ENCODE measurements at regions not wholly inside any gene's neighbourhood (a gene's known extent, or its start where the extent isn't known, plus 50 kb on each side); places are given as distances from the start of the nearest gene placed in this dataset.

DNA sequence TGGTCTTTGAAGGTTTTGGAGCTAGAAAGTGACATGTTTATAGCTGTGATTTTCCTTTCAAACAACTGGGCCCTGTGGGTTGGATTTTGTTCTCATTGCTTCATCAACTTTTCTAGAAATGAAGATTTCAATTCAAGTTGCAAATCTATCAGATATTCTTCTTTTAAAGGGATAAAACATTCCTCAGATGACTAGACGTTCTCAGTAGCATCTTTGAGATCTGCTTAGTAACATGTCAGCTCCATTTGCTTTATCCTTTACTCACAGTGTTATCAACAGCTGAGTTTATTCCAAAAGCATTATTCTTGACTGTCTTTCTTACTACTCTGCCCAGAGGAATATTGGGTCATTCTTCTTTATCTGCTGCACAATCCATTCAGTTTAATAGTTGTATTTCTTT is 108.2 kb upstream of the GIMD1 start (continued):
- TF ChIP-seq, protein P1, sequence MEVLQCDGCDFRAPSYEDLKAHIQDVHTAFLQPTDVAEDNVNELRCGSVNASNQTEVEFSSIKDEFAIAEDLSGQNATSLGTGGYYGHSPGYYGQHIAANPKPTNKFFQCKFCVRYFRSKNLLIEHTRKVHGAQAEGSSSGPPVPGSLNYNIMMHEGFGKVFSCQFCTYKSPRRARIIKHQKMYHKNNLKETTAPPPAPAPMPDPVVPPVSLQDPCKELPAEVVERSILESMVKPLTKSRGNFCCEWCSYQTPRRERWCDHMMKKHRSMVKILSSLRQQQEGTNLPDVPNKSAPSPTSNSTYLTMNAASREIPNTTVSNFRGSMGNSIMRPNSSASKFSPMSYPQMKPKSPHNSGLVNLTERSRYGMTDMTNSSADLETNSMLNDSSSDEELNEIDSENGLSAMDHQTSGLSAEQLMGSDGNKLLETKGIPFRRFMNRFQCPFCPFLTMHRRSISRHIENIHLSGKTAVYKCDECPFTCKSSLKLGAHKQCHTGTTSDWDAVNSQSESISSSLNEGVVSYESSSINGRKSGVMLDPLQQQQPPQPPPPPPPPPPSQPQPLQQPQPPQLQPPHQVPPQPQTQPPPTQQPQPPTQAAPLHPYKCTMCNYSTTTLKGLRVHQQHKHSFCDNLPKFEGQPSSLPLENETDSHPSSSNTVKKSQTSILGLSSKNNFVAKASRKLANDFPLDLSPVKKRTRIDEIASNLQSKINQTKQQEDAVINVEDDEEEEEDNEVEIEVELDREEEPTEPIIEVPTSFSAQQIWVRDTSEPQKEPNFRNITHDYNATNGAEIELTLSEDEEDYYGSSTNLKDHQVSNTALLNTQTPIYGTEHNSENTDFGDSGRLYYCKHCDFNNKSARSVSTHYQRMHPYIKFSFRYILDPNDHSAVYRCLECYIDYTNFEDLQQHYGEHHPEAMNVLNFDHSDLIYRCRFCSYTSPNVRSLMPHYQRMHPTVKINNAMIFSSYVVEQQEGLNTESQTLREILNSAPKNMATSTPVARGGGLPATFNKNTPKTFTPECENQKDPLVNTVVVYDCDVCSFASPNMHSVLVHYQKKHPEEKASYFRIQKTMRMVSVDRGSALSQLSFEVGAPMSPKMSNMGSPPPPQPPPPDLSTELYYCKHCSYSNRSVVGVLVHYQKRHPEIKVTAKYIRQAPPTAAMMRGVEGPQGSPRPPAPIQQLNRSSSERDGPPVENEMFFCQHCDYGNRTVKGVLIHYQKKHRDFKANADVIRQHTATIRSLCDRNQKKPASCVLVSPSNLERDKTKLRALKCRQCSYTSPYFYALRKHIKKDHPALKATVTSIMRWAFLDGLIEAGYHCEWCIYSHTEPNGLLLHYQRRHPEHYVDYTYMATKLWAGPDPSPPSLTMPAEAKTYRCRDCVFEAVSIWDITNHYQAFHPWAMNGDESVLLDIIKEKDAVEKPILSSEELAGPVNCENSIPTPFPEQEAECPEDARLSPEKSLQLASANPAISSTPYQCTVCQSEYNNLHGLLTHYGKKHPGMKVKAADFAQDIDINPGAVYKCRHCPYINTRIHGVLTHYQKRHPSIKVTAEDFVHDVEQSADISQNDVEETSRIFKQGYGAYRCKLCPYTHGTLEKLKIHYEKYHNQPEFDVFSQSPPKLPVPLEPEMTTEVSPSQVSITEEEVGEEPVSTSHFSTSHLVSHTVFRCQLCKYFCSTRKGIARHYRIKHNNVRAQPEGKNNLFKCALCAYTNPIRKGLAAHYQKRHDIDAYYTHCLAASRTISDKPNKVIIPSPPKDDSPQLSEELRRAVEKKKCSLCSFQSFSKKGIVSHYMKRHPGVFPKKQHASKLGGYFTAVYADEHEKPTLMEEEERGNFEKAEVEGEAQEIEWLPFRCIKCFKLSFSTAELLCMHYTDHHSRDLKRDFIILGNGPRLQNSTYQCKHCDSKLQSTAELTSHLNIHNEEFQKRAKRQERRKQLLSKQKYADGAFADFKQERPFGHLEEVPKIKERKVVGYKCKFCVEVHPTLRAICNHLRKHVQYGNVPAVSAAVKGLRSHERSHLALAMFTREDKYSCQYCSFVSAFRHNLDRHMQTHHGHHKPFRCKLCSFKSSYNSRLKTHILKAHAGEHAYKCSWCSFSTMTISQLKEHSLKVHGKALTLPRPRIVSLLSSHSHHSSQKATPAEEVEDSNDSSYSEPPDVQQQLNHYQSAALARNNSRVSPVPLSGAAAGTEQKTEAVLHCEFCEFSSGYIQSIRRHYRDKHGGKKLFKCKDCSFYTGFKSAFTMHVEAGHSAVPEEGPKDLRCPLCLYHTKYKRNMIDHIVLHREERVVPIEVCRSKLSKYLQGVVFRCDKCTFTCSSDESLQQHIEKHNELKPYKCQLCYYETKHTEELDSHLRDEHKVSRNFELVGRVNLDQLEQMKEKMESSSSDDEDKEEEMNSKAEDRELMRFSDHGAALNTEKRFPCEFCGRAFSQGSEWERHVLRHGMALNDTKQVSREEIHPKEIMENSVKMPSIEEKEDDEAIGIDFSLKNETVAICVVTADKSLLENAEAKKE (CRISPR knock-in tag; IDR thresholded peaks at IDR 0.05), result no peak
- no peak for TF ChIP-seq ZNF114 (CRISPR knock-in tag; IDR thresholded peaks at IDR 0.05)
- no peak for TF ChIP-seq CREB1 (CRISPR knock-in tag; IDR thresholded peaks at IDR 0.05; ENCODE audit: low read depth)

GRCh38 chr4:106473515-106473914 is 104.9 kb upstream of the GIMD1 start:
- Histone ChIP-seq H3F3A (replicated peaks; ENCODE audit: low read depth) (no peaks in the 10 kb centered on the region), H3K36me3 (ENCODE audit: insufficient read depth) (no peaks in the 10 kb centered on the region), H3K9me2 (ENCODE audit: insufficient read depth) (peaks cover 6% of the 10 kb centered on the region; the same call in 1 of the 2 replicates), H4K20me1 (replicated peaks; ENCODE audit: insufficient read depth) (no peaks in the 10 kb centered on the region), H2AFZ (no peak overlapping the region; the same call in 1 of the 2 replicates), H3K4me3 (no peak overlapping the region), H3K4me2 (no peak overlapping the region), H3K27me3 (ENCODE audit: insufficient read depth) (no peaks in the 10 kb centered on the region), H3K79me2 (replicated peaks; ENCODE audit: insufficient read depth) (no peaks in the 10 kb centered on the region), H3K4me1 (ENCODE audit: insufficient read depth) (no peaks in the 10 kb centered on the region), H3K27ac (ENCODE audit: low read depth) (no peak overlapping the region)
- ATAC-seq (no peak), DNase-seq (ENCODE audit: low spot score) (no peak)
- no peaks in the 10 kb centered on the region for H3K9me3 Mint-ChIP-seq
- no peaks in the 10 kb centered on the region; the same call in 2 of the 3 replicates for H3K36me3 Mint-ChIP-seq (ENCODE audit: low read depth)
- H3K27ac Mint-ChIP-seq, result no peak overlapping the region
- no peaks in the 10 kb centered on the region for H3K4me1 Mint-ChIP-seq
- H3K4me3 Mint-ChIP-seq, result no peak overlapping the region
- peaks cover 9% of the 10 kb centered on the region for H3K27me3 Mint-ChIP-seq (ENCODE audit: insufficient read depth, low read depth, poor library complexity)
- TF ChIP-seq JUNB (IDR thresholded peaks at IDR 0.05; ENCODE audit: unreplicated experiment), result no peak
- no peak for TF ChIP-seq STAT1 (IDR thresholded peaks at IDR 0.05; ENCODE audit: unreplicated experiment)
- TF ChIP-seq, protein P1 (CRISPR knock-in tag; IDR thresholded peaks at IDR 0.05), result no peak
- no peak for TF ChIP-seq EZH2 (IDR thresholded peaks at IDR 0.05; ENCODE audit: low read depth, unreplicated experiment)
- no peak for TF ChIP-seq POLR2AphosphoS5 (IDR thresholded peaks at IDR 0.05; ENCODE audit: low read depth)

Data from GM23338 (cell line).